ENCODE measurements at regions not wholly inside any gene's neighbourhood (a gene's known extent, or its start where the extent isn't known, plus 50 kb on each side); places are given as distances from the start of the nearest gene placed in this dataset.
"Not testable (repeated sequence)": the region's sequence is repeated elsewhere in the genome, so short reads cannot be mapped to it uniquely, and the experiment has no call there.

- no peak for DNase-seq (ENCODE audit: low spot score in 2 of 2)
- H3K27me3 ChIP-seq, result no peaks in the 10 kb centered on the region
- H3K9me3 ChIP-seq, result no peaks in the 10 kb centered on the region
- TF ChIP-seq POLR2A (IDR thresholded peaks at IDR 0.05) (no peak), EP300 (IDR thresholded peaks at IDR 0.05) (no peak)
- TF ChIP-seq, protein P1, sequence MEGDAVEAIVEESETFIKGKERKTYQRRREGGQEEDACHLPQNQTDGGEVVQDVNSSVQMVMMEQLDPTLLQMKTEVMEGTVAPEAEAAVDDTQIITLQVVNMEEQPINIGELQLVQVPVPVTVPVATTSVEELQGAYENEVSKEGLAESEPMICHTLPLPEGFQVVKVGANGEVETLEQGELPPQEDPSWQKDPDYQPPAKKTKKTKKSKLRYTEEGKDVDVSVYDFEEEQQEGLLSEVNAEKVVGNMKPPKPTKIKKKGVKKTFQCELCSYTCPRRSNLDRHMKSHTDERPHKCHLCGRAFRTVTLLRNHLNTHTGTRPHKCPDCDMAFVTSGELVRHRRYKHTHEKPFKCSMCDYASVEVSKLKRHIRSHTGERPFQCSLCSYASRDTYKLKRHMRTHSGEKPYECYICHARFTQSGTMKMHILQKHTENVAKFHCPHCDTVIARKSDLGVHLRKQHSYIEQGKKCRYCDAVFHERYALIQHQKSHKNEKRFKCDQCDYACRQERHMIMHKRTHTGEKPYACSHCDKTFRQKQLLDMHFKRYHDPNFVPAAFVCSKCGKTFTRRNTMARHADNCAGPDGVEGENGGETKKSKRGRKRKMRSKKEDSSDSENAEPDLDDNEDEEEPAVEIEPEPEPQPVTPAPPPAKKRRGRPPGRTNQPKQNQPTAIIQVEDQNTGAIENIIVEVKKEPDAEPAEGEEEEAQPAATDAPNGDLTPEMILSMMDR (IDR thresholded peaks at IDR 0.05), result no peak
- 79 to 83% methylated on average over 1 of the region's 1 CpG for WGBS, 2 donors
- H3K4me1 ChIP-seq, result no peaks in the 10 kb centered on the region
- no peak overlapping the region for H3K4me3 ChIP-seq
- H3K36me3 ChIP-seq, result no peaks in the 10 kb centered on the region
- no peak overlapping the region for H3K27ac ChIP-seq
These were observed 54.6 kb downstream of the DKK1 start for GRCh38 chr10:52368725-52369124.

- not testable (repeated sequence) for DNase-seq (ENCODE audit: low spot score in 2 of 2); H3K27ac ChIP-seq; H3K4me1 ChIP-seq; H3K9me3 ChIP-seq; H3K4me3 ChIP-seq; H3K36me3 ChIP-seq; H3K27me3 ChIP-seq
- WGBS, 2 donors, result 80 to 86% methylated on average over 2 of the region's 2 CpGs
These were observed 60.1 kb downstream of the DKK1 start for GRCh38 chr10:52374207-52374606.

DNA sequence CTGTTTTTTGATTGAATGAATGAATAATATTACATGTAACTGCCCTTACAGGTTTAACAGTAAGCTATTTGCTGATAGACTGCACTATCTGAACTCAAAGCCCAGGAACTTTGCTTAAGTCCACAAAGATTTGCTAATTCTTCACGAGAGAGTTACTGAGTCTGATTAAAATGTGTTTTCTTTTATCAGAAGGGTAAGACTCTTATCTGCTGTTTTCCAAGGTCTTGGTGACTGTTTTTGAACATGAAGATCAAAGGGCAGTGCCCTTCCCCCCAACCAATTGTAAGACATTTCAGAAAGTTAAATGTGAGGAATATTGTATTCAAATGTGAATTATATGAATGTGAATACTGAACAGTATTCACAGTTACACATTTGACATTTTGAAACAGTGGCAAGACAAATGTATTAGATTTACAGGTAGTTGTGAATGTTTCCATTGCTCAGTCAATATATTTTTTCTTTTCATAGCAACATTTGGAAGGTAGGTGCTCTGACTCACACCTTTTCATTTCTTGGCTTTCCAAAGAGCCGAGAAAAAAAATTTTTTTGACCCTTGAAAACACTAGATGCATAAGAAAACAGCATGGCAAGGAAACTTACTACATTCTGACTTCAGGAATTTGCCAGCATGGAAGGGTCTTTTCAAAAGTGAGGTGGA lies 62.7 kb downstream of the DKK1 start:
- H3K4me1 ChIP-seq, result no peaks in the 10 kb centered on the region
- no peak overlapping the region for H3K27ac ChIP-seq
- TF ChIP-seq POLR2A (IDR thresholded peaks at IDR 0.05), result no peak
- TF ChIP-seq, protein P1 (IDR thresholded peaks at IDR 0.05), result no peak
- TF ChIP-seq EP300 (IDR thresholded peaks at IDR 0.05), result no peak
- H3K27me3 ChIP-seq, result no peaks in the 10 kb centered on the region
- no peak for DNase-seq (ENCODE audit: low spot score in 2 of 2)
- H3K9me3 ChIP-seq, result peaks cover 0 to 7% (median 0%) of the 10 kb centered on the region in 4 donors
- H3K4me3 ChIP-seq, result no peak overlapping the region
- 55 to 67% methylated on average over 2 of the region's 2 CpGs for WGBS, 2 donors
- no peaks in the 10 kb centered on the region for H3K36me3 ChIP-seq

DNA sequence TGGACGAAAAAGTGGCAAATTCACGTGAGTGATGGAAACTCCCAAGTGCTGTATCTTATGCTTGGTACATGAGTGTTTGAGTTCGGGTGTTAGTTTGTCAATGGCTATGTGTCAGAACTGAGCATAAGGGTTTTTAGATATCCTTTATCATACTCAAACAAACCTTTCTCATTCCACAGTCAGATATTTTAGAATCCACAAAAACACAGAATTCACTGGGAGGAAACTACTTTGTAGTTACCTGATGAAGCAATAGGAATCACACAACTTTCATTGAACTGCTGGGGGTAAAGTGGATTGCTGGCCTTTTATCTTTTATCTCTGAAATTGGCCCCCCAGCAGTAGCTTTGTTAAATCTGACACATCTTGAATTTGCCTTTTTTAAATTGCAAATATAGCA lies 64.0 kb downstream of the DKK1 start:
- Histone ChIP-seq H3K4me1 (no peaks in the 10 kb centered on the region), H3K9me3 (peaks cover 0 to 7% (median 0%) of the 10 kb centered on the region in 4 donors), H3K27ac (no peak overlapping the region), H3K27me3 (no peaks in the 10 kb centered on the region), H3K36me3 (no peaks in the 10 kb centered on the region), H3K4me3 (no peak overlapping the region)
- DNase-seq (ENCODE audit: low spot score in 2 of 2), result no peak
- TF ChIP-seq, protein P1 (IDR thresholded peaks at IDR 0.05), result no peak
- TF ChIP-seq EP300 (IDR thresholded peaks at IDR 0.05) (no peak), POLR2A (IDR thresholded peaks at IDR 0.05) (no peak)
- WGBS, 2 donors, result 67 to 73% methylated on average over 3 of the region's 3 CpGs

DNA sequence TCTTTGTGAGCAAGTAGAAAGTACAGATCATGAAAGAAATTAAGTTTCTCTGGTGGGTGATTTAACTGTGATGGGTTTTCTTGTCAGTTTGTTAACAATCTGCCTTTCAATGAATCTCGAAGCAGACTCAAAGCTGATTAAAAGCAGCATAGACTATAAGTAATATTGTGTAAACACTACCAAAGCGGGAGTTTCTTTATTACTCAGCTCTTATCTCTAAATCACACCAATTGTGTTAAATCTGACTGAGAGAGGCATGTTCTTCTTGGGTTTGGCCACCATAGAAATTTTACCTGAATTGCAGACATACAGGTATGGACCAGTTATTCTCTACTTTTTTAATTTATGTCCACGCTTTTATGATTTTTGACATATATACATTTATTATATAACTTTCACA lies 65.2 kb downstream of the DKK1 start:
- no peaks in the 10 kb centered on the region for H3K4me1 ChIP-seq
- peaks cover 0 to 7% (median 0%) of the 10 kb centered on the region in 4 donors for H3K9me3 ChIP-seq
- no peaks in the 10 kb centered on the region for H3K36me3 ChIP-seq
- WGBS, 2 donors, result 67 to 79% methylated on average over 3 of the region's 3 CpGs
- no peaks in the 10 kb centered on the region for H3K27me3 ChIP-seq
- TF ChIP-seq, protein P1 (IDR thresholded peaks at IDR 0.05), result no peak
- TF ChIP-seq EP300 (IDR thresholded peaks at IDR 0.05), result no peak
- TF ChIP-seq POLR2A (IDR thresholded peaks at IDR 0.05), result no peak
- DNase-seq (ENCODE audit: low spot score in 2 of 2), result no peak
- H3K4me3 ChIP-seq, result no peak overlapping the region
- no peak overlapping the region for H3K27ac ChIP-seq

DNA sequence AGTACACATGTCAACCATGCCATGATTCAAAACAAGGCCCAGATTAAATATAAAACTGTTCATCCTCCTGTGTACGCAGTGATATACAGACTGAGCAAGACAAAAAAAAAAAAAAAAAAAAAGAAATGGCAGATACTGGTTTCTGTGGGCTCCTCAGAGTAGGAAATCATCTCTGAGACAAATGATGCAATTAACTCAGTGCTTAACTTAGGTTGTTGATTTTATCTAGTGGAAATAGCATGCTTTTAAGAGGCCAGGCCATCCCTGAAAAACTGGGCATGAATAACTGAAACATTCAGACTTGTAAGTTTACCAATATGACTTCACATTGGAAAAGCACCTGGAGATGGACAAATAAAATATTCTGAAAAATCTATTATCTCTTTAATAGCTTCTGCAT lies 69.0 kb downstream of the DKK1 start:
- no peak overlapping the region for H3K27ac ChIP-seq
- 90 to 94% methylated on average over 1 of the region's 1 CpG for WGBS, 2 donors

More for the DNA sequence above, 69.0 kb downstream of the DKK1 start:
- TF ChIP-seq EP300 (IDR thresholded peaks at IDR 0.05) (no peak), POLR2A (IDR thresholded peaks at IDR 0.05) (no peak)
- TF ChIP-seq, protein P1 (IDR thresholded peaks at IDR 0.05), result no peak
- no peaks in the 10 kb centered on the region for H3K36me3 ChIP-seq
- H3K4me1 ChIP-seq, result no peaks in the 10 kb centered on the region
- no peak for DNase-seq (ENCODE audit: low spot score in 2 of 2)
- no peaks in the 10 kb centered on the region for H3K9me3 ChIP-seq
- no peaks in the 10 kb centered on the region for H3K27me3 ChIP-seq
- H3K4me3 ChIP-seq, result no peak overlapping the region
